H9 (cell line): ENCODE measurements at regions not wholly inside any gene's neighbourhood (a gene's known extent, or its start where the extent isn't known, plus 50 kb on each side); places are given as distances from the start of the nearest gene placed in this dataset.

ENCODE experiments used
- DNase-seq: peaks from one replicate; pipeline ENCODE4 v3.0.0-alpha.2; 2017
- H2AFZ ChIP-seq: one replicate; pipeline ENCODE4 v1.6.1; 2013; ENCODE audit warnings: mild to moderate bottlenecking, low read length, control low read depth, moderate library complexity
- H2AK5ac ChIP-seq: 2 replicates; pipeline ENCODE4 v1.6.1; 2013; ENCODE audit warnings: low read length, control low read depth, mixed read lengths; ENCODE audit not compliant: insufficient read length
- H2BK120ac ChIP-seq: one replicate; pipeline ENCODE4 v1.6.1; 2013; ENCODE audit warnings: low read depth, mild to moderate bottlenecking, low read length, control low read depth, inconsistent platforms; ENCODE audit not compliant: poor library complexity, severe bottlenecking
- H2BK12ac ChIP-seq: 2 replicates; pipeline ENCODE4 v1.6.1; 2013; ENCODE audit warnings: low read length, control low read depth, mixed read lengths, low read depth; ENCODE audit not compliant: insufficient read length
- H2BK15ac ChIP-seq: 2 replicates; pipeline ENCODE4 v1.6.1; 2013; ENCODE audit warnings: low read depth, low read length, control low read depth
- H2BK20ac ChIP-seq: one replicate; pipeline ENCODE4 v1.6.1; 2013; ENCODE audit warnings: low read depth, mild to moderate bottlenecking, low read length, control low read depth, inconsistent platforms; ENCODE audit not compliant: poor library complexity, severe bottlenecking
- H2BK5ac ChIP-seq: 2 replicates; pipeline ENCODE4 v1.6.1; 2013; ENCODE audit warnings: low read length, control low read depth, mixed read lengths; ENCODE audit not compliant: insufficient read length
- H3K14ac ChIP-seq: 2 replicates; pipeline ENCODE4 v1.6.1; 2013; ENCODE audit warnings: low read length, control low read depth; ENCODE audit not compliant: insufficient read depth
- H3K18ac ChIP-seq: 2 replicates; pipeline ENCODE4 v1.6.1; 2013; ENCODE audit warnings: low read depth, mild to moderate bottlenecking, mixed read lengths, low read length, control low read depth; ENCODE audit not compliant: insufficient read length
- H3K23ac ChIP-seq: 2 replicates; pipeline ENCODE4 v1.6.1; 2013; ENCODE audit warnings: low read length, control low read depth, mixed read lengths, low read depth; ENCODE audit not compliant: insufficient read length
- H3K23me2 ChIP-seq: 2 replicates; pipeline ENCODE4 v1.6.1; 2013; ENCODE audit warnings: low read depth, mild to moderate bottlenecking, mixed read lengths, low read length, control low read depth; ENCODE audit not compliant: insufficient read length, poor library complexity, severe bottlenecking
- H3K27ac ChIP-seq: 2 replicates; pipeline ENCODE4 v1.5.1; 2013; ENCODE audit warnings: low read length, control low read depth, mixed read lengths, low read depth; ENCODE audit not compliant: insufficient read length
- H3K27me3 ChIP-seq: 2 replicates; pipeline ENCODE4 v1.6.1; 2013; ENCODE audit warnings: low read length, control low read depth, inconsistent platforms; ENCODE audit not compliant: insufficient read depth
- H3K4ac ChIP-seq: 2 replicates; pipeline ENCODE4 v1.6.1; 2013; ENCODE audit warnings: low read depth, mild to moderate bottlenecking, control low read depth, inconsistent platforms, low read length, moderate library complexity
- H3K4me1 ChIP-seq: 2 replicates; pipeline ENCODE4 v1.6.1; 2013; ENCODE audit warnings: low read length, control low read depth, inconsistent platforms; ENCODE audit not compliant: insufficient read depth
- H3K4me2 ChIP-seq: 2 replicates; pipeline ENCODE4 v1.6.1; 2013; ENCODE audit warnings: low read length, control low read depth, mixed read lengths; ENCODE audit not compliant: insufficient read length, insufficient read depth
- H3K56ac ChIP-seq: 2 replicates; pipeline ENCODE4 v1.6.1; 2013; ENCODE audit warnings: low read depth, mild to moderate bottlenecking, mixed read lengths, low read length, control low read depth; ENCODE audit not compliant: insufficient read length
- H3K79me1 ChIP-seq: 2 replicates; pipeline ENCODE4 v1.6.1; 2013; ENCODE audit warnings: low read depth, mild to moderate bottlenecking, moderate library complexity, low read length, control low read depth, inconsistent platforms; ENCODE audit not compliant: insufficient read depth, poor library complexity, severe bottlenecking
- H3K79me2 ChIP-seq: 2 replicates; pipeline ENCODE4 v1.6.1; 2013; ENCODE audit warnings: low read length, control low read depth, inconsistent platforms; ENCODE audit not compliant: insufficient read depth
- H3K9ac ChIP-seq: 2 replicates; pipeline ENCODE4 v1.6.1; 2013; ENCODE audit warnings: low read length, control low read depth, mixed read lengths; ENCODE audit not compliant: insufficient read length; ENCODE audit errors: extremely low read depth
- H3K9me3 ChIP-seq: one replicate; pipeline ENCODE4 v1.6.1; 2013; ENCODE audit warnings: low read depth, low read length, inconsistent platforms; ENCODE audit not compliant: control insufficient read depth
- H3T11ph ChIP-seq: one replicate; pipeline ENCODE4 v1.6.1; 2013; ENCODE audit warnings: mild to moderate bottlenecking, low read length, control low read depth, inconsistent platforms
- H4K20me1 ChIP-seq: one replicate; pipeline ENCODE4 v1.6.1; 2013; ENCODE audit not compliant: control insufficient read depth, insufficient read length, insufficient read depth
- H4K5ac ChIP-seq: 2 replicates; pipeline ENCODE4 v1.6.1; 2013; ENCODE audit warnings: low read depth, mild to moderate bottlenecking, mixed read lengths, low read length, control low read depth; ENCODE audit not compliant: insufficient read length
- H4K8ac ChIP-seq: replicated peaks from 2 replicates; pipeline ENCODE4 v1.6.1; 2013; ENCODE audit warnings: low read length, control low read depth, mixed read lengths, low read depth; ENCODE audit not compliant: insufficient read length
- H4K91ac ChIP-seq: 2 replicates; pipeline ENCODE4 v1.6.1; 2013; ENCODE audit warnings: low read depth, mild to moderate bottlenecking, moderate library complexity, mixed read lengths, low read length, control low read depth; ENCODE audit not compliant: insufficient read length
- H3K27ac Mint-ChIP-seq, 3 experiments: 2 replicates in 2 of 3; 3 replicates in 1 of 3; pipeline ENCODE4 v1.8.0; 2020 to 2021; ENCODE audit warnings: mixed read lengths in 3 of 3, mild to moderate bottlenecking in 1 of 3, moderate library complexity in 1 of 3
- H3K27me3 Mint-ChIP-seq: 2 replicates; pipeline ENCODE4 v1.8.0; 2021; ENCODE audit warnings: low read depth, mild to moderate bottlenecking, moderate library complexity, mixed read lengths
- H3K36me3 Mint-ChIP-seq, 3 experiments: 2 replicates in 2 of 3; 3 replicates in 1 of 3; pipeline ENCODE4 v1.8.0; 2020 to 2021; ENCODE audit warnings: low read depth in 3 of 3, mixed read lengths in 3 of 3; ENCODE audit not compliant: insufficient read depth in 1 of 3
- H3K4me1 Mint-ChIP-seq, 2 experiments: 2 replicates each; pipeline ENCODE4 v1.8.0; 2020; ENCODE audit warnings: mixed read lengths in 2 of 2
- H3K4me3 Mint-ChIP-seq, 2 experiments: 2 replicates in 1 of 2; 3 replicates in 1 of 2; pipeline ENCODE4 v1.8.0; 2020 to 2021; ENCODE audit warnings: mild to moderate bottlenecking in 2 of 2, mixed read lengths in 2 of 2, moderate library complexity in 1 of 2
- H3K9me3 Mint-ChIP-seq, 2 experiments: 2 replicates in 1 of 2; 3 replicates in 1 of 2; pipeline ENCODE4 v1.8.0; 2020; ENCODE audit warnings: mild to moderate bottlenecking in 2 of 2, mixed read lengths in 2 of 2, moderate library complexity in 1 of 2
- WGBS: extraction: QIAGEN DNeasy Blood & Tissue Kit; methylation state at CpG from one replicate; pipeline ENCODE4 v1.1.7; 2013; ENCODE audit warnings: missing lambda C conversion rate, low lambda C conversion rate, mixed read lengths; ENCODE audit not compliant: insufficient read length; ENCODE audit errors: extremely low coverage; 5-methylcytosine and 5-hydroxymethylcytosine counted together
- TF ChIP-seq, protein P1 (sequence below): fragments of 200-600 bp; sonication (generic); conservative IDR thresholded peaks from 3 replicates; pipeline ENCODE4 v1.8.0; 2021; ENCODE audit warnings: antibody characterized with exemption, mild to moderate bottlenecking

- Histone ChIP-seq H4K8ac (no peak overlapping the region), H3K56ac (no peak overlapping the region), H2BK120ac (no peak overlapping the region), H3K23ac (no peak overlapping the region), H3K9ac (no peak overlapping the region), H3K4me2 (no peak overlapping the region), H2BK20ac (no peak overlapping the region), H2AK5ac (no peak overlapping the region), H3K9me3 (no peaks in the 10 kb centered on the region), H3K4me1 (no peaks in the 10 kb centered on the region), H2BK5ac (no peak overlapping the region), H4K20me1 (no peaks in the 10 kb centered on the region), H2BK15ac (no peak overlapping the region), H4K91ac (no peak overlapping the region), H4K5ac (no peak overlapping the region), H2BK12ac (no peak overlapping the region), H3K18ac (no peak overlapping the region), H3K27ac (no peak overlapping the region), H3K4ac (no peak overlapping the region), H3K27me3 (no peaks in the 10 kb centered on the region), H3K79me2 (no peaks in the 10 kb centered on the region), H2AFZ (no peak overlapping the region), H3K79me1 (no peaks in the 10 kb centered on the region), H3T11ph (no peak overlapping the region), H3K14ac (no peak overlapping the region), H3K23me2 (no peaks in the 10 kb centered on the region)
- H3K9me3 Mint-ChIP-seq = peaks cover 5% of the 10 kb centered on the region in 2 experiments; a peak in 2 of 5 replicates
- no peaks in the 10 kb centered on the region for H3K27me3 Mint-ChIP-seq
- H3K4me3 Mint-ChIP-seq = no peak overlapping the region
- TF ChIP-seq, protein P1, sequence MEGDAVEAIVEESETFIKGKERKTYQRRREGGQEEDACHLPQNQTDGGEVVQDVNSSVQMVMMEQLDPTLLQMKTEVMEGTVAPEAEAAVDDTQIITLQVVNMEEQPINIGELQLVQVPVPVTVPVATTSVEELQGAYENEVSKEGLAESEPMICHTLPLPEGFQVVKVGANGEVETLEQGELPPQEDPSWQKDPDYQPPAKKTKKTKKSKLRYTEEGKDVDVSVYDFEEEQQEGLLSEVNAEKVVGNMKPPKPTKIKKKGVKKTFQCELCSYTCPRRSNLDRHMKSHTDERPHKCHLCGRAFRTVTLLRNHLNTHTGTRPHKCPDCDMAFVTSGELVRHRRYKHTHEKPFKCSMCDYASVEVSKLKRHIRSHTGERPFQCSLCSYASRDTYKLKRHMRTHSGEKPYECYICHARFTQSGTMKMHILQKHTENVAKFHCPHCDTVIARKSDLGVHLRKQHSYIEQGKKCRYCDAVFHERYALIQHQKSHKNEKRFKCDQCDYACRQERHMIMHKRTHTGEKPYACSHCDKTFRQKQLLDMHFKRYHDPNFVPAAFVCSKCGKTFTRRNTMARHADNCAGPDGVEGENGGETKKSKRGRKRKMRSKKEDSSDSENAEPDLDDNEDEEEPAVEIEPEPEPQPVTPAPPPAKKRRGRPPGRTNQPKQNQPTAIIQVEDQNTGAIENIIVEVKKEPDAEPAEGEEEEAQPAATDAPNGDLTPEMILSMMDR = peak; percentile 19; the same call in 1 of the 3 replicates
- DNase-seq = peak; percentile 28
- peaks cover 0 to 9% (median 0%) of the 10 kb centered on the region in 3 experiments; a peak in 2 of 7 replicates for H3K36me3 Mint-ChIP-seq
- no peak overlapping the region for H3K27ac Mint-ChIP-seq
- peaks cover 3% of the 10 kb centered on the region in 2 experiments; a peak in 2 of 4 replicates for H3K4me1 Mint-ChIP-seq
- no CpG with 5 or more reads among the region's 7 CpGs for WGBS
Observed at GRCh38 chr5:87924436-87924835, 344.2 kb downstream of the TMEM161B start.
